Muscle of leg (tissue), 3 donors: ENCODE measurements at regions not wholly inside any gene's neighbourhood (a gene's known extent, or its start where the extent isn't known, plus 50 kb on each side); places are given as distances from the start of the nearest gene placed in this dataset.

Source experiments
- DNase-seq: peaks from one replicate; pipeline ENCODE4 v3.0.0; 2013
- H3K27ac ChIP-seq: one replicate; pipeline ENCODE4 v1.5.1; 2013; ENCODE audit warnings: mild to moderate bottlenecking, low read length, control low read depth
- H3K27me3 ChIP-seq: one replicate; pipeline ENCODE4 v1.6.1; 2013; ENCODE audit warnings: low read length; ENCODE audit not compliant: control insufficient read depth, insufficient read depth
- H3K36me3 ChIP-seq: one replicate; pipeline ENCODE4 v1.6.1; 2013; ENCODE audit warnings: low read length; ENCODE audit not compliant: control insufficient read depth, insufficient read depth
- H3K4me1 ChIP-seq: one replicate; pipeline ENCODE4 v1.6.1; 2013; ENCODE audit warnings: low read length; ENCODE audit not compliant: control insufficient read depth, insufficient read depth
- H3K4me3 ChIP-seq: one replicate; pipeline ENCODE4 v1.5.1; 2013; ENCODE audit warnings: low read length, control low read depth
- H3K9me3 ChIP-seq: replicated peaks from 2 replicates; pipeline ENCODE4 v1.6.1; 2013; ENCODE audit warnings: low read depth, low read length; ENCODE audit not compliant: control insufficient read depth
- WGBS: methylation state at CpG from one replicate; pipeline ENCODE4 v1.1.5; 2013; ENCODE audit warnings: missing lambda C conversion rate; ENCODE audit not compliant: insufficient coverage; 5-methylcytosine and 5-hydroxymethylcytosine counted together

DNA sequence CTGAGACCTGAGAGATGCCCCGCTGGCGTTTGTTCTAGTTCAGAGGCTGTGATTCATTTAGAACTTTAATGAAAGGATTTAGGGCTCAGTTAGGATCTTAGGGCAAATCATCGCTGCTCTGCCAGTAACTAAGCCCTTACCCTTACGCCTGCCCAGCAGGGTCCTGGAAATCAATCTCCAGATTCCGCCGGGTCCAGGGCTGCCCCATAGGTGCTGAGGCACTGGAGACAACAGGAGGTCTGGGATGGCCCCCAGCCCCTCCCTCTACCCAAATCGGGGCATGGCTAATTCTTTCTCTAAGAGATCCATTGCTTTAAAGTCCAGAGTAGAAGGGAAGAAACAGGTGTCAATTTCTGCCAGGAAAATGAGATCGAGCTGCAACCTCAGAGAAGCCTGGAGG is 83.1 kb downstream of the SDC1 start:
- no peak overlapping the region for H3K27ac ChIP-seq
- H3K4me3 ChIP-seq = no peak overlapping the region
- H3K9me3 ChIP-seq = no peaks in the 10 kb centered on the region
- no peak for DNase-seq
- H3K27me3 ChIP-seq = no peaks in the 10 kb centered on the region
- WGBS = 17% methylated on average over 1 of the region's 8 CpGs
- H3K36me3 ChIP-seq = no peaks in the 10 kb centered on the region
- H3K4me1 ChIP-seq = peaks cover 6% of the 10 kb centered on the region

DNA sequence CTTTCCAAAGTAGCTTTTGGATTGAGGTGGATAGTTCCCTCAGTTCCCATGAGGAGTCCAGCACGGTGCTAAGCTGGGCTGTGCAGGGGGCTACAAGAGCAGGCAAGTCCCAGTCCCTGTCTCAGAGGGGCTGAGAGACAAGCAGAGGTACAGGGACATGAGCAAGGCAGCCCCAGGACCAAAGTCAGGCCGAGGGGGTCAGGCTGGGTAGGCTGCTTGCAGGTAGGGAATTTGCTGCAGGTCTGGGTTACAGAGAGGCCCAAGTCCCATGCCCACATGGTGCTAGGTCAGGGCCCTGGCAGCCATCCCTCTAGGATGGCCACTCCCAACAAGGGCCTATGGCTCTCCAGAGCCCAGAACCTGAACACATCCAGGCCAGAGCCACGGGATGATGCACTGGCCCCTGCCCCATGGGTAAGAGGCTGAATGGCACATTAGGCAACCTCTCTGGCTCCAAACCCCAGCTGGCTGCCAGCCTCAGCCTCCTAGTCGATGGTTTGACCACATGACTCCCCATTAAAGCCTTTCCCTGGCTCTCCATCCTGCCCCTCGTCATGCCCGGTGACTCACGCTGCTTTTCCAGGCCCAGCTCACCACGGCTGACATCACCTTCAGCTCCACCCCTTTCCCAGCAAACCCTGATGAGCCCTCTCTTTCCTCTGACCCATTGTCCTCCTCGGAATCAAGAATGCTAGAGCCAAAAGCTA is 83.7 kb downstream of the SDC1 start:
- Histone ChIP-seq H3K4me3 (no peak overlapping the region), H3K27ac (no peak overlapping the region), H3K36me3 (no peaks in the 10 kb centered on the region), H3K27me3 (no peaks in the 10 kb centered on the region), H3K9me3 (no peaks in the 10 kb centered on the region), H3K4me1 (peaks cover 6% of the 10 kb centered on the region)
- WGBS = 57% methylated on average over 8 of the region's 9 CpGs
- peak; percentile 32 for DNase-seq

DNA sequence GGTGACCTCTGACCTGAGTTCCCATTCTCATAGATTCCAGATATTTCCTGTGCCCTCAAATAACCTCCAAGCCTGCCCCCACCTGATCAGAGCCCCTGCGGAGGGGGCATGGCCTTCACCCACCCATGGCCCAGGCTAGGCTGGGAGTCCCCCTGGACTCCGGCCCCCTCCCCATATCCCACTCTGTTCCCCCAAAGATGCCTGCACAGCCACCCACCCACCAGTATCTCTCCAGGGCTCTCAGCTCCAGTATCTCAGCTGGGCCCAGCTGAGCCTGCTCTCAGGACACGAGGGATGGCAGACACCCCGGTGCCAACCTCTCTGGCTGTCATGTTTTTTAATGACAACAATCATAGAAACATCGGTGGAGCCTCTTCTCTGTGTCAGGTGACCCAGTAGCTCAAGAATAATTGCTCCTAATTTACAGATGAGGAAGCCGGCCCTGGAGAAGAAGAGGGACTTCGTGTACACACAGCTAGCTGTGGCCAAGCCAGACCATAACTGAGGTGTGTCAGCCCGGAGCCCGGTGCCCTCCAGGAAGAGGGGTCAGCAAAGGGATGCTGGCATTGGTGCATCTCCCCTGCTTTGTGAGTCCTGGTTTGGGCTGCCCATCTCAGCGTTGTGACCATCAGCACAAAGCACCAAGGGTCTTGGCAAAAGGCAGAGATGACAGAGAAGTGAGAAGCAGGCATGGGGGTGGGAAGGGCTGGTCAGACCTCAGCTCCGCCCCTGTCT is 84.4 kb downstream of the SDC1 start:
- Histone ChIP-seq H3K4me1 (peaks cover 2% of the 10 kb centered on the region), H3K27ac (no peak overlapping the region), H3K4me3 (no peak overlapping the region), H3K36me3 (no peaks in the 10 kb centered on the region), H3K9me3 (no peaks in the 10 kb centered on the region), H3K27me3 (no peaks in the 10 kb centered on the region)
- WGBS = 63% methylated on average over 10 of the region's 11 CpGs
- no peak for DNase-seq

DNA sequence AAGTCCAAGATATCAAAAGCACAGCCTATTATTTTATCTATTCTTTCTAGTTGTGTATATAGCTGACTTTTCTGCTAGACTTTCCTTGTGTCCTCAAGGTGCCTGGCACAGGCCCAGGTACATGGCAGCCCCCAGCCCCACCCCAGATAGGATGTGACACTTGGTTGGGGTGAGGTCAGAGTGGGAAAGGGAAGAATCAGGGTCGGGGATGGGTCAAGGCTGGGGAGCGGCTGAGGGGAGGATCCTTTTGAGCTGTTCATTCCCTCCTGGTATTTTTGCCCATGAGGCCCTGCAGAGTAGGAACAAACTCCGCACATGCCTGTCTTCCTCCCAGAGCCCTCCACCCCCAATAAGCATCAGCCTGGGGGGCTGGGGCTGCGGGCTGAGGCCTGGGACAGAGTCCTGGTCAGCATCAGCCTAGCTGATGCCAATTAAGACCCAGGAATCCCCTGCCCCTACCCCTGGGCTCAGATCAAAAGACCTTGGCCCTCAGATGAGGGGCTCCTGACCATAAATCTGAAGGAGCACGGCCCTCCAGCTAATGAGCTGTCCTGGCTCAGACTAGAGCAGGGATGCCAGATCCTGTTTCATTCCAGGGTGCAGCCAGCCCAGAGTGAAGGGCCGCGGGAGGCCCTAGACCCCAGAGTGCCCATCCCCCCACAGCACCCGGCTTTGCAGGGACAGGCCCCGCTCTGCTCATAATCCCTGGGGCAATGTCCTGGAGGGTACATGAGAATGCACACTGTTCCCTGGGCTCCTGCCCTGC is 85.3 kb downstream of the SDC1 start:
- no peaks in the 10 kb centered on the region for H3K36me3 ChIP-seq
- H3K4me3 ChIP-seq = no peak overlapping the region
- no peak overlapping the region for H3K27ac ChIP-seq
- H3K4me1 ChIP-seq = peaks cover 2% of the 10 kb centered on the region
- no peaks in the 10 kb centered on the region for H3K9me3 ChIP-seq
- DNase-seq = no peak
- H3K27me3 ChIP-seq = peaks cover 2% of the 10 kb centered on the region
- WGBS = 42% methylated on average over 6 of the region's 9 CpGs

DNA sequence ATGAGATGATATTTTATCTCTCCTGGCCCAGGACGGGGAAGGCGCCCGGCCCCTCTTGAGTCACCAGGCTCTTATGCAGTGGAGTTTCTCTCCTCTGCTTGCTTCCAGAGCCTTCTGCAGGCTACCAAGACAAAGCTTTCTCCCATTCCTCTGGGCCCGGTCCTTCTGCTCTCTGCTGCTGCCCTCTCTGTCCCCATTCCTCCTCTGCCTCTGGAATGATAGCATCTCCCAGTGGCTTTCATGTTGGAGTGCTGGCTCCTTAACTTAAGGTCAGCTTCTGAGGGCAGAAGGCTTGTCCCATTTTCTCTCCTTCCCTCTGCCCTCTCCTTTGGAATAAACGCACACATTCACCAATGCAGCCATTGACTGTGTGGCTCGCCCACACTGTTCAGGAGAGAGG is 86.2 kb downstream of the SDC1 start:
- WGBS = 41% methylated on average over 4 of the region's 6 CpGs
- H3K9me3 ChIP-seq = no peaks in the 10 kb centered on the region
- peaks cover 2% of the 10 kb centered on the region for H3K27me3 ChIP-seq
- no peak overlapping the region for H3K27ac ChIP-seq
- H3K4me1 ChIP-seq = peaks cover 2% of the 10 kb centered on the region
- H3K4me3 ChIP-seq = no peak overlapping the region
- DNase-seq = no peak
- H3K36me3 ChIP-seq = no peaks in the 10 kb centered on the region

DNA sequence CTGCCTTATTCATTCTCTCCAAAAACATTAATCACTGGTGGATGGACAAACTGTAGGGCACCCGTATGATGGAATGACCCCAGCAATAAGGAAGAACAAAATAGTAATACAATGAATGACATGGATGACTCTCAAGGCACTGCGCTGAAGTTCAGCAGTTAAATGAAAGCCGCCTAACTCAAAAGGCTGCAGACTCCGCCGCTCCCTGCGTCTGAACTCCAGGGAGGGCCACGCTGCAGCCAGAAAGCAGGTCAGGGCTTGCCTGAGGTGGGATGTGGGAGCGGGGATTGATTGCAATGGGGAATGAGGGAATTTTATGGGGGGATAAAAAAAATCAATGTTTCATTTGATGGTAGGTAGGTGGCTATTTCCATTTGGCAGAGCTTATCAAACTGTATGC is 86.5 kb upstream of the LAPTM4A start:
- Histone ChIP-seq H3K27ac (no peak overlapping the region), H3K4me1 (peaks cover 2% of the 10 kb centered on the region), H3K9me3 (no peaks in the 10 kb centered on the region), H3K4me3 (no peak overlapping the region), H3K27me3 (peaks cover 2% of the 10 kb centered on the region), H3K36me3 (no peaks in the 10 kb centered on the region)
- no peak for DNase-seq
- WGBS = 83% methylated on average over 6 of the region's 8 CpGs

DNA sequence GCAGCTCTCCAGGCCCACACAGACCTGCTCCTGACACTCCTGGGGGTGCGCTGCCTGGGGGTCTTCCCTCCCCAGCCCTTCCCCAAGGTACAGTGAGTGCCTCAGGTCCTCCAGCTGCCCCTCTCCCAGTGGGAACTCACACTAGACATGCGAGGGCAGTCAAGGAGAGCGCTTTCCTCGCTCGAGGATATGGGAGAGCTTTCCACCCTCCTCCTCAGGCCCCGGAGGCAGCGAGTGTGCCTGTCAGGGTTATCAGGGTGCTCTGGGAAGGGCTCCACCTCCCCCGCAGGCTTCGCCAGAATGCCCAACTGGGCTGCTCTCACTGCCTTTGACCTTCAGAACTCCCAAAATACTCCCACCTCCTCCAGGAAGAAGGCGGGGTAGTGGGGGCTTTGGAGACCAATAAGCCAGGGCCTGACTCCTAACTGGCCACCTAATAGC is 85.7 kb upstream of the LAPTM4A start:
- DNase-seq = no peak
- no peaks in the 10 kb centered on the region for H3K36me3 ChIP-seq
- H3K9me3 ChIP-seq = no peaks in the 10 kb centered on the region
- no peak overlapping the region for H3K27ac ChIP-seq
- peaks cover 2% of the 10 kb centered on the region for H3K4me1 ChIP-seq
- H3K27me3 ChIP-seq = peaks cover 2% of the 10 kb centered on the region
- H3K4me3 ChIP-seq = no peak overlapping the region
- 100% methylated on average over 1 of the region's 10 CpGs for WGBS

DNA sequence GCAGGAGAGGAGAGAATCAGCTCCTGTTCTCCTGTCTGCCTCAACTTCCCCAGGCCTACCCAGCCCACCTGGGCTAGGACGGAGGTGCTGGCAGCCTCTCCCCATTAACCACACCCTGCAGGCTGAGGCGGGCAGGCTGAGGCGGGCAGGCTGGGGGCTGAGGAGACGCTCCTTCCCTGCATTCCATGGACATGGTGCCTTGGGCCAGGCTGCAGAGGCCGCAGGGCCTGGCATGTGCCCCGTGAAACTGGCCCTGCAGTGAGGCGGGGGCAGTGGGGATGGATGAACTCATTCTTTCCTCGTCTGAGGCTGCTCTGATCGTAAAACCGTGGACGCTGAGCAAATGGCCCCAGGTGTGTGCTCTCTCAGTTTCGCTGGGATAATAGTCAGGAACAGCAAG is 84.7 kb upstream of the LAPTM4A start:
- Histone ChIP-seq H3K36me3 (no peaks in the 10 kb centered on the region), H3K27me3 (peaks cover 2% of the 10 kb centered on the region), H3K4me3 (no peak overlapping the region), H3K9me3 (no peaks in the 10 kb centered on the region), H3K4me1 (peaks cover 2% of the 10 kb centered on the region), H3K27ac (no peak overlapping the region)
- DNase-seq = no peak
- 58% methylated on average over 11 of the region's 12 CpGs for WGBS

DNA sequence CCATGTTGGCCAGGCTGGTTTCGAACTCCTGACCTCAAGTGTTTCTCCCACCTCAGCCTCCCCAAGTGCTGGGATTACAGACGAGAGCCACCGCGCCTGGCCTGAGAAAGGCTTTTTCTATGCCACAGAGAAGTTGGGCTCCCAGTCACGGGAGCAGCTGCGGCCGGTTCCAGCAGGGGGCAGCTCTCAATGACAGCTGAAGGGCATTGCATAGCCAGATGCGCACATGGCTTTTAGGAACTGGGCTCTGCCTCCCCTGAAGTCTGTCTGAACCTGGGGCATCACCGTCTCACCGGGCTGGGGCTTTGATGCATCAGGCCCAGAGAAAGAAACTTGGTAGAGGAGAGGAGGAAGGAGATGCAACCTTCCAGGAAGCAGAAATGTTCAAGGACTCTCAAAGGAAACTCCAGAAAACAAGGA is 84.2 kb upstream of the LAPTM4A start:
- 16% methylated on average over 10 of the region's 10 CpGs for WGBS
- DNase-seq = peak; percentile 73
- Histone ChIP-seq H3K27ac (no peak overlapping the region), H3K9me3 (no peaks in the 10 kb centered on the region), H3K4me3 (no peak overlapping the region), H3K27me3 (peaks cover 2% of the 10 kb centered on the region), H3K36me3 (no peaks in the 10 kb centered on the region), H3K4me1 (peaks cover 2% of the 10 kb centered on the region)

DNA sequence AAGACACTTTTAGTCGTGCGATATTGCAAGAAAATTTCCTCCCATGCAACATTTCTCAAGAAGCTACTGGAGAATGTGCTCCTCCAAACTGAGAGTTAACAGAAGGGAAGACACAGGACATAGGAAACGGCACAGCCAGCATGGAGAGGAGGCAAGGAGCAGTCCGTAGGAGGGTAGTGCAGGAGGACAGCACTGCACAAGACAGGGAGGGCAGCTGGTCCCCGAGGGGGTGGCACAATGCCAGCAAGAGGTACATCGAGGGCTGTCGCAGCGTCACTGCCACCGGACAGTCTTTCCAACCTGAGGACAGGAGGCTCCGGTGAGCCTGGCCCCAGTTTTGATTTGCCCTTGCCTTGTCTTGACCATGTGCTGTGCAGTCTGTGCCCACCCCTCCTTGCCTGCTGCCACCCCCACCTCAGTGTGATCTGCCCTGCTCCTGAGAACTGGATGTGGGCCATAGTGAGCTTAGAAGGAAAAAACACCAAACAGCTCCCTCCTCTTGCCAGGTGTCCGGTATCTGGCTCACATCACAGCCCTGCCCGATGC is 81.6 kb upstream of the LAPTM4A start:
- DNase-seq = no peak
- Histone ChIP-seq H3K27me3 (peaks cover 2% of the 10 kb centered on the region), H3K36me3 (no peaks in the 10 kb centered on the region), H3K4me3 (no peak overlapping the region), H3K27ac (no peak overlapping the region), H3K4me1 (no peaks in the 10 kb centered on the region), H3K9me3 (no peaks in the 10 kb centered on the region)
- WGBS = 64% methylated on average over 7 of the region's 12 CpGs
